B cell (primary cell): ENCODE measurements at regions not wholly inside any gene's neighbourhood (a gene's known extent, or its start where the extent isn't known, plus 50 kb on each side); places are given as distances from the start of the nearest gene placed in this dataset.

Experiments used
- ATAC-seq: fragments of 200-7000 bp; cut with Tn5 transposase; one replicate; pipeline ENCODE4 v1.10.0; 2021; ENCODE audit warnings: low read depth, mild to moderate bottlenecking, moderate number of reproducible peaks, moderate library complexity
- CTCF ChIA-PET: fragments of 350-600 bp; sonication (Branson Sonifier 250); formaldehyde crosslinking; loops from one replicate; lab custom pipeline; 2021; ENCODE audit warnings: antibody characterized with exemption, inconsistent platforms; lab: Charles Lee
- POLR2A ChIA-PET: fragments of 350-600 bp; sonication (Branson Sonifier 250); formaldehyde crosslinking; loops from one replicate; lab custom pipeline; 2021; ENCODE audit warnings: antibody characterized with exemption; lab: Charles Lee
- DNase-seq: peaks from one replicate; pipeline ENCODE4 v3.0.0; 2013
- H2AFZ ChIP-seq: 2 replicates; pipeline ENCODE4 v1.6.1; 2012; ENCODE audit warnings: mild to moderate bottlenecking, low read depth, low read length; ENCODE audit not compliant: insufficient read depth, poor library complexity, severe bottlenecking
- H3K27ac ChIP-seq, 2 donors: 1 replicate in 1 of 2; 2 replicates in 1 of 2; pipeline ENCODE4 v1.5.1; 2012 to 2013; ENCODE audit warnings: low read length in 2 of 2, mild to moderate bottlenecking in 2 of 2, moderate library complexity in 1 of 2
- H3K27me3 ChIP-seq, 4 experiments: fragments of 200-600 bp in 1 of 4; sonication (generic) in 1 of 4; replicated peaks in 1 of 4; 1 replicate in 2 of 4; 2 replicates in 2 of 4; pipeline versions ENCODE4 v1.6.1 to v1.7.0; 2013 to 2016; ENCODE audit warnings: low read length in 3 of 4, mild to moderate bottlenecking in 2 of 4, mixed read lengths in 1 of 4, moderate library complexity in 1 of 4; ENCODE audit not compliant: insufficient read depth in 4 of 4, control insufficient read depth in 3 of 4; ENCODE audit errors: control extremely low read depth in 1 of 4
- H3K36me3 ChIP-seq, 2 experiments: replicated peaks in 1 of 2; 1 replicate in 1 of 2; 2 replicates in 1 of 2; pipeline versions ENCODE4 v1.6.1 to v1.7.1; 2013; ENCODE audit warnings: low read length in 1 of 2; ENCODE audit not compliant: insufficient read depth in 2 of 2, control insufficient read depth in 1 of 2; ENCODE audit errors: control extremely low read depth in 1 of 2, extremely low read depth in 1 of 2
- H3K4me1 ChIP-seq, 2 donors: fragments of 200-600 bp in 1 of 2; sonication (generic) in 1 of 2; 1 replicate in 1 of 2; 2 replicates in 1 of 2; pipeline versions ENCODE4 v1.5.1 to v1.6.1; 2013 to 2017; ENCODE audit warnings: low read length in 2 of 2; ENCODE audit not compliant: control insufficient read depth in 2 of 2, insufficient read depth in 2 of 2
- H3K4me2 ChIP-seq: replicated peaks from 2 replicates; pipeline ENCODE3; 2012; ENCODE audit warnings: mild to moderate bottlenecking, low read depth, low read length; ENCODE audit not compliant: poor library complexity, severe bottlenecking
- H3K4me3 ChIP-seq, 5 experiments: fragments of 200-600 bp in 1 of 5; sonication (generic) in 1 of 5; 1 replicate in 3 of 5; 2 replicates in 2 of 5; pipeline versions ENCODE4 v1.5.1 to v1.7.0; 2011 to 2016; ENCODE audit warnings: low read length in 4 of 5, mild to moderate bottlenecking in 4 of 5, low read depth in 2 of 5, control low read depth in 1 of 5, moderate library complexity in 1 of 5; ENCODE audit not compliant: insufficient read depth in 1 of 5; ENCODE audit errors: control extremely low read depth in 1 of 5, extremely low read depth in 1 of 5
- H3K79me2 ChIP-seq: fragments of 200-600 bp; sonication (generic); one replicate; pipeline ENCODE4 v1.6.0; 2016; ENCODE audit warnings: low read length; ENCODE audit not compliant: control insufficient read depth, insufficient read depth
- H3K9ac ChIP-seq: fragments of 200-600 bp; sonication (generic); 2 replicates; pipeline ENCODE4 v1.6.1; 2017; ENCODE audit warnings: mild to moderate bottlenecking, low read length, moderate library complexity
- H3K9me3 ChIP-seq, 3 donors: one replicate each; pipeline versions ENCODE4 v1.6.1 to v1.7.1; 2013; ENCODE audit warnings: low read length in 2 of 3; ENCODE audit not compliant: control insufficient read depth in 2 of 3, insufficient read depth in 1 of 3; ENCODE audit errors: control extremely low read depth in 1 of 3
- H4K20me1 ChIP-seq: 2 replicates; pipeline ENCODE4 v1.6.0; 2012; ENCODE audit warnings: mild to moderate bottlenecking, low read length; ENCODE audit not compliant: insufficient read depth, control insufficient read depth, poor library complexity, severe bottlenecking
- H3K27ac Mint-ChIP-seq: one replicate; pipeline ENCODE4 v1.8.0; 2021; ENCODE audit warnings: mixed read lengths
- H3K27me3 Mint-ChIP-seq: one replicate; pipeline ENCODE4 v1.8.0; 2021; ENCODE audit warnings: mixed read lengths
- H3K4me1 Mint-ChIP-seq: one replicate; pipeline ENCODE4 v1.8.0; 2021; ENCODE audit warnings: mixed read lengths
- H3K4me3 Mint-ChIP-seq: one replicate; pipeline ENCODE4 v1.8.0; 2021; ENCODE audit warnings: mixed read lengths
- H3K9me3 Mint-ChIP-seq: one replicate; pipeline ENCODE4 v1.8.0; 2022; ENCODE audit warnings: mixed read lengths; ENCODE audit not compliant: insufficient read depth
- CTCF ChIP-seq: fragments of 200-600 bp; IDR thresholded peaks from one replicate; pipeline ENCODE4 v1.8.0; 2022; ENCODE audit warnings: antibody characterized with exemption, mild to moderate bottlenecking
- EZH2 ChIP-seq: IDR thresholded peaks from 2 replicates; pipeline ENCODE4 v1.6.1; 2012; ENCODE audit warnings: borderline replicate concordance, low read depth, mild to moderate bottlenecking, moderate library complexity, low read length; ENCODE audit not compliant: insufficient read depth, poor library complexity, severe bottlenecking
- WGBS: methylation state at CpG from one replicate; pipeline ENCODE4 v1.1.5; 2013; ENCODE audit warnings: missing lambda C conversion rate; ENCODE audit not compliant: insufficient coverage; 5-methylcytosine and 5-hydroxymethylcytosine counted together
- intact Hi-C: fragments of 100-400 bp; cut with micrococcal nuclease; formaldehyde crosslinking; loops from one replicate; pipeline ENCODE4 v1.10.0; 2022

- TF ChIP-seq CTCF: no peak
- no peak for TF ChIP-seq EZH2
- H3K4me1 ChIP-seq: no peaks in the 10 kb centered on the region
Measured at GRCh38 chr10:44196336-44196735, 188.6 kb downstream of the CXCL12 start.

GRCh38 chr10:44196008-44196320 is 188.9 kb downstream of the CXCL12 start:
- no peak for TF ChIP-seq EZH2
- no peak for TF ChIP-seq CTCF
- 60% methylated on average over 2 of the region's 2 CpGs for WGBS
- H3K27me3 ChIP-seq: no peaks in the 10 kb centered on the region
- H3K27ac ChIP-seq: no peak overlapping the region
- no peak overlapping the region for H3K4me3 ChIP-seq
- intact Hi-C loops: no loop called here
- H3K79me2 ChIP-seq: no peaks in the 10 kb centered on the region
- H3K9ac ChIP-seq: no peak overlapping the region
- H3K9me3 ChIP-seq: peaks cover 0 to 28% (median 0%) of the 10 kb centered on the region in 3 donors
- Mint-ChIP-seq H3K27ac (no peak overlapping the region), H3K4me1 (no peaks in the 10 kb centered on the region), H3K9me3 (peaks cover 5% of the 10 kb centered on the region), H3K27me3 (no peaks in the 10 kb centered on the region), H3K4me3 (no peak overlapping the region)
- H3K4me1 ChIP-seq: no peaks in the 10 kb centered on the region
- no peaks in the 10 kb centered on the region for H4K20me1 ChIP-seq
- H3K36me3 ChIP-seq: no peaks in the 10 kb centered on the region
- no peak overlapping the region for H2AFZ ChIP-seq
- no peak overlapping the region for H3K4me2 ChIP-seq
- CTCF ChIA-PET: no interaction called here
- ATAC-seq (no peak), DNase-seq (no peak)
- POLR2A ChIA-PET: no interaction called here

More at GRCh38 chr10:44196336-44196735, 188.6 kb downstream of the CXCL12 start:
- Histone ChIP-seq H3K27me3 (no peaks in the 10 kb centered on the region), H3K27ac (no peak overlapping the region), H3K4me2 (no peak overlapping the region), H2AFZ (no peak overlapping the region), H3K9me3 (peaks cover 0 to 30% (median 0%) of the 10 kb centered on the region in 3 donors), H3K79me2 (no peaks in the 10 kb centered on the region), H3K4me3 (no peak overlapping the region), H4K20me1 (no peaks in the 10 kb centered on the region), H3K36me3 (no peaks in the 10 kb centered on the region), H3K9ac (no peak overlapping the region)
- intact Hi-C loops: no loop called here
- Mint-ChIP-seq H3K27me3 (no peaks in the 10 kb centered on the region), H3K4me1 (no peaks in the 10 kb centered on the region), H3K27ac (no peak overlapping the region), H3K9me3 (peaks cover 3% of the 10 kb centered on the region), H3K4me3 (no peak overlapping the region)
- POLR2A ChIA-PET: no interaction called here
- DNase-seq (no peak), ATAC-seq (no peak)
- CTCF ChIA-PET: no interaction called here
- 100% methylated on average over 3 of the region's 5 CpGs for WGBS
